ENCODE measurements at regions not wholly inside any gene's neighbourhood (a gene's known extent, or its start where the extent isn't known, plus 50 kb on each side); places are given as distances from the start of the nearest gene placed in this dataset.

DNA sequence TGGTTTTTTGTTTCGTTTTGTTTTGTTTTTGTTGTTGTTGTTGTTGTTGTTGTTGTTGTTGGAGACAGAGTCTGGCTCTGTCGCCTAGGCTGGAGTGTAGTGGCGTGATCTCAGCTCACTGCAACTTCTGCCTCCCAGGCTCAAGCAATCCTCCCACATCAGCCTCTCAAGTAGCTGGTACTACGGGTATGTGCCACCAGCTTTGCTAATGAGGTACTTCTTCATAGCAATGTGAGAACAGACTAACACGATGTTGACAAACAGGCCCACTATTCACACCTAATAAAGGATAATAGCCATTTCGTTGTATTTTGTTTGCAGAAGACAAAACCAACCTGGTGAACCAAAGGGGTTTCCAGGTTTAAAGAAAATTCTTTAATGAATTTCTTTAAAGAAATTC is 130.9 kb downstream of the DIRAS2 start:
- TF ChIP-seq, protein P1, sequence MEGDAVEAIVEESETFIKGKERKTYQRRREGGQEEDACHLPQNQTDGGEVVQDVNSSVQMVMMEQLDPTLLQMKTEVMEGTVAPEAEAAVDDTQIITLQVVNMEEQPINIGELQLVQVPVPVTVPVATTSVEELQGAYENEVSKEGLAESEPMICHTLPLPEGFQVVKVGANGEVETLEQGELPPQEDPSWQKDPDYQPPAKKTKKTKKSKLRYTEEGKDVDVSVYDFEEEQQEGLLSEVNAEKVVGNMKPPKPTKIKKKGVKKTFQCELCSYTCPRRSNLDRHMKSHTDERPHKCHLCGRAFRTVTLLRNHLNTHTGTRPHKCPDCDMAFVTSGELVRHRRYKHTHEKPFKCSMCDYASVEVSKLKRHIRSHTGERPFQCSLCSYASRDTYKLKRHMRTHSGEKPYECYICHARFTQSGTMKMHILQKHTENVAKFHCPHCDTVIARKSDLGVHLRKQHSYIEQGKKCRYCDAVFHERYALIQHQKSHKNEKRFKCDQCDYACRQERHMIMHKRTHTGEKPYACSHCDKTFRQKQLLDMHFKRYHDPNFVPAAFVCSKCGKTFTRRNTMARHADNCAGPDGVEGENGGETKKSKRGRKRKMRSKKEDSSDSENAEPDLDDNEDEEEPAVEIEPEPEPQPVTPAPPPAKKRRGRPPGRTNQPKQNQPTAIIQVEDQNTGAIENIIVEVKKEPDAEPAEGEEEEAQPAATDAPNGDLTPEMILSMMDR (conservative IDR thresholded peaks at IDR 0.05; ENCODE audit: low read length) = no peak
- no peak for TF ChIP-seq EZH2phosphoT487 (IDR thresholded peaks at IDR 0.05; ENCODE audit: borderline replicate concordance, low read depth, low read length)

All from OCI-LY7 (cell line).